ENCODE measurements at regions not wholly inside any gene's neighbourhood (a gene's known extent, or its start where the extent isn't known, plus 50 kb on each side); places are given as distances from the start of the nearest gene placed in this dataset.

DNA sequence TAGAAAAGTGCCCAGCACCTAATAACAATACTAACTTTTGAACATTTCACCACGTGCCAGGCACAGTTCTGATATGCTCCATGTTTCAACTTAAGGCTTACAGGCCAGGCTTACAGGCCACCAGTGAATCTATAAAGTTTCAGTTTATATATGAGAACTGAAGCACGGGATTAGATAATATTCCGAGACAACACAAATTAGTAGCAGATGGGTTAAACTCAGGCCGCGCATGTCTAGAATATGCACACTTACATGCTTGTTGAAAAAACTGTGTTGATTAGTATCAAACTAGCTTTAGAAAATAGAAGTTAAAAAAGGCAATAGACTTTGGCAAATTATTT lies 587.9 kb downstream of the MTRR start:
- peak overlapping the region; percentile 95 to 96 for H3K27ac Mint-ChIP-seq
- H3K4me3 Mint-ChIP-seq = peak overlapping the region; percentile 85 to 88
- no peaks in the 10 kb centered on the region for H3K9me3 Mint-ChIP-seq
- DNase-seq (no peak), ATAC-seq (no peak)
- peaks cover 12% of the 10 kb centered on the region for H3K4me1 Mint-ChIP-seq
- H3K27me3 Mint-ChIP-seq = no peaks in the 10 kb centered on the region

DNA sequence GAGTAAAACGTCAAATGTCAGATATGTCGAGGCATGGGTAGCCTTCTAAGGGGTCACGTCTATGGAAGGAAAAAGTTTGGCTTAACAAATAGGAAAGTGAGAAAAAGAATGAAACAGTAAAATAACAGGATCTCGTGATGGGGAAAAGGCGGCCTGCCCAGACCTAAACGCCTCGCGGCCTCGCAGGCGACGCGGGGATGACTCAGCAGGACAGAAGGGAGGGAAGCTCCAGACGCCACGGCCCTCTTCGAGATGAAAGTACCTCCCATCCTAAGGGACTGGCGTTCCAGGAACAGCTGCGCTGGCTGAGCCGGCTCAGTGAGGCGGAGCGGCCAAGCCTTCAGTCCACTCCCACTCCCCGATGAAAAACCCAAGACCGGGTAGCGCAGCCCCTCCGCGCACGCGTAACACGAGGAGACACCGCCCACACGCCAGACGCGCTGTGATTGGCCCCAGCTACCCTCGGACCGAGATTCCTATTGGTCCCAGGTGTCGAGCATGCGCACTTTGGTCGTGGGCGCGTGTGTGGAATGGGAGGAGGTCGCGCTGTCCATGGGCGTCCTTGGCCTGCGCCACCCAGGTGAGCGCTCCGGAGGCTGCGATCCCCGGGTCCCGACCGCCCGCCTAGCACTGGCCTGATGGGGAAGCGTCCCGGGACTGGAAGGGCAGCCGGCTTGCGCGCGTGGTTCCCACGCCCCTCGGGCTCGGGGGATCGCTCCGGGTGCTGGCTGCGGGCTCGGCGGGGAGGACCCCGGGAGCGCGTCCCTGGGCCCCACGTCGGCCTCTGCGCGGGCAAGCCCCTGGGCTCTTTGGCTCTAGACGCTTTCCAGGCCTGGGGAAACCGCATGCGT lies 588.5 kb downstream of the MTRR start:
- Mint-ChIP-seq H3K4me3 (peak overlapping the region; percentile 85 to 88), H3K27me3 (no peaks in the 10 kb centered on the region), H3K27ac (peak overlapping the region; percentile 95 to 96), H3K9me3 (no peaks in the 10 kb centered on the region), H3K4me1 (peaks cover 12% of the 10 kb centered on the region)
- ATAC-seq (peak; percentile 96), DNase-seq (peak; percentile 83 to 90)

- Mint-ChIP-seq H3K4me1 (peaks cover 12% of the 10 kb centered on the region), H3K27me3 (no peaks in the 10 kb centered on the region), H3K4me3 (peak overlapping the region; percentile 85 to 88), H3K27ac (peak overlapping the region; percentile 95 to 96), H3K9me3 (no peaks in the 10 kb centered on the region)
- ATAC-seq = peak; percentile 46
- DNase-seq = peak in 1 of 2 donors; percentile 11
Observed at GRCh38 chr5:8458038-8458383, 589.1 kb downstream of the MTRR start.

DNA sequence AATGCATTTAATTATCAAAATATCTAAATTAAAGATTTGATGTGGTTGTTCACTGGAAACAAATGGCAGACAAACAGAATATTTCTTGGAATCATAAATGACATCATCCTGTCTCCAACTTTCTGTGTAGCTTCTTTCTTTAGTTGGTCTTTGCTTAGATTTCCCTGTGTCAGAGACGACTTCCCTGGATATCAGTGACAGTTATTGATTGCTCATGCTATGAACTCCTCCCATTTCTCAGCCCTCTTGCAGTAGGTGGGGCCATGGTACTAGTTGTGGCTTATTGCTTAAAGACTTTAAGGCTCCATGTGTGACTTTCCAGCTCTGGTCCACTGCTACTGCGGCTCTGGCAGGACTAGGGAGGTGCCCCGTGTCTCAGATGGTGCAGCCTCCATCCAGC lies 592.6 kb downstream of the MTRR start:
- DNase-seq (no peak), ATAC-seq (no peak)
- no peak overlapping the region for H3K4me3 Mint-ChIP-seq
- H3K27ac Mint-ChIP-seq = no peak overlapping the region
- peaks cover 8% of the 10 kb centered on the region for H3K4me1 Mint-ChIP-seq
- no peaks in the 10 kb centered on the region for H3K9me3 Mint-ChIP-seq
- no peaks in the 10 kb centered on the region for H3K27me3 Mint-ChIP-seq

DNA sequence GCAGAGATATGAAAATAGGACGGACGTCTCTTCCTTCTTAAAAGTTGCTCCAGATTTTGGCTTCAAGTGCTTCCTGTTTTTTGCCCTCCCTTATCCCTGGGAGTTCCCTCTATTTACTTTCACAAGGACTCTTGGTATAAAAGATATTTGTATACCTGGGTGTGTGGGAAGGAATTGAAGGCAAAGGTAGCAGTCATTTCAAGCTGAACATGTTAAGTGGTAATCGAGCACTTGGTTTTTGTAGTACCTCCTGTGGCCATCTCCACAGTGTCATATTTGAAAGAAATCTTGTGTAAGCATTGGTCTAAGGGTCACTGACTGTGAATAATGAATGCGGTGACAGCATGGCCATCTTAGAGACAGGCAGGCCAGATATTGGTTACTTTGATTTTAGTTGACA lies 593.6 kb downstream of the MTRR start:
- H3K27me3 Mint-ChIP-seq = no peaks in the 10 kb centered on the region
- peaks cover 8% of the 10 kb centered on the region for H3K4me1 Mint-ChIP-seq
- no peaks in the 10 kb centered on the region for H3K9me3 Mint-ChIP-seq
- no peak overlapping the region for H3K27ac Mint-ChIP-seq
- DNase-seq (no peak), ATAC-seq (no peak)
- no peak overlapping the region for H3K4me3 Mint-ChIP-seq

GRCh38 chr5:8470489-8470888 lies 601.5 kb downstream of the MTRR start:
- no peak overlapping the region for H3K4me3 Mint-ChIP-seq
- no peak for DNase-seq
- H3K9me3 Mint-ChIP-seq = peaks cover 19 to 26% of the 10 kb centered on the region in 2 donors
- ATAC-seq = no peak
- no peaks in the 10 kb centered on the region for H3K4me1 Mint-ChIP-seq
- no peaks in the 10 kb centered on the region for H3K27me3 Mint-ChIP-seq
- no peak overlapping the region for H3K27ac Mint-ChIP-seq

GRCh38 chr5:8471581-8471980 lies 602.6 kb downstream of the MTRR start:
- DNase-seq (no peak), ATAC-seq (no peak)
- Mint-ChIP-seq H3K27ac (no peak overlapping the region), H3K9me3 (peaks cover 22 to 26% of the 10 kb centered on the region in 2 donors), H3K4me3 (no peak overlapping the region), H3K27me3 (no peaks in the 10 kb centered on the region), H3K4me1 (no peaks in the 10 kb centered on the region)

GRCh38 chr5:8473016-8473415 lies 604.1 kb downstream of the MTRR start:
- H3K4me3 Mint-ChIP-seq = no peak overlapping the region
- ATAC-seq (no peak), DNase-seq (no peak)
- H3K4me1 Mint-ChIP-seq = no peaks in the 10 kb centered on the region
- peaks cover 22 to 26% of the 10 kb centered on the region in 2 donors for H3K9me3 Mint-ChIP-seq
- H3K27ac Mint-ChIP-seq = no peak overlapping the region
- no peaks in the 10 kb centered on the region for H3K27me3 Mint-ChIP-seq

- DNase-seq = no peak
- Mint-ChIP-seq H3K27me3 (no peaks in the 10 kb centered on the region), H3K4me3 (no peak overlapping the region), H3K4me1 (no peaks in the 10 kb centered on the region), H3K27ac (no peak overlapping the region), H3K9me3 (peaks cover 22 to 26% of the 10 kb centered on the region in 2 donors)
- no peak for ATAC-seq
Observed at GRCh38 chr5:8473827-8474568, 605.0 kb downstream of the MTRR start.

- Mint-ChIP-seq H3K4me3 (no peak overlapping the region), H3K27ac (no peak overlapping the region), H3K9me3 (peaks cover 22 to 26% of the 10 kb centered on the region in 2 donors), H3K4me1 (no peaks in the 10 kb centered on the region), H3K27me3 (no peaks in the 10 kb centered on the region)
- DNase-seq = no peak
- ATAC-seq = no peak
Observed at GRCh38 chr5:8474569-8474930, 605.6 kb downstream of the MTRR start.

GRCh38 chr5:8478326-8478725 lies 609.4 kb downstream of the MTRR start:
- Mint-ChIP-seq H3K27ac (no peak overlapping the region), H3K4me1 (no peaks in the 10 kb centered on the region), H3K4me3 (no peak overlapping the region), H3K27me3 (no peaks in the 10 kb centered on the region), H3K9me3 (peaks cover 8 to 12% of the 10 kb centered on the region in 2 donors)
- DNase-seq (no peak), ATAC-seq (no peak)

DNA sequence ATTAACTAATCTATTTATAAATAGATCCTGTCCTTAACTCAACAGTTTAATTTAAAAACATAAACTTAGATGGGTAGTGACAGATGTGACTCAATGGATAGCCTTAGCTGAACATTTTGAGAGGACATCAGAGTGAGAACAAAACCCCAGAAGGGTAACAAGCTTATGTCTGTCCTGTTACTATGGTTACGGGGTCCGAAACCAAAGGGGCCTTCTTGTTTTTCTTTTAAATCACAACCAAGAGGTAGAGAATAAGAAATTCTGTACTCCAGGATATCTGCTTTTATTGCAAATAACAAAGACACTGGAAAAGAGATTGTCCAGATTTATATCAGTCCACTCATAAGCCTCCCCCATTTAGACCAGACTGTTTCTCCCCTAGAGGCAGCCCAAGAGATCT lies 612.1 kb downstream of the MTRR start:
- Mint-ChIP-seq H3K27ac (no peak overlapping the region), H3K9me3 (peaks cover 0 to 5% of the 10 kb centered on the region in 2 donors), H3K4me3 (no peak overlapping the region), H3K27me3 (no peaks in the 10 kb centered on the region), H3K4me1 (no peaks in the 10 kb centered on the region)
- DNase-seq = no peak
- no peak for ATAC-seq

DNA sequence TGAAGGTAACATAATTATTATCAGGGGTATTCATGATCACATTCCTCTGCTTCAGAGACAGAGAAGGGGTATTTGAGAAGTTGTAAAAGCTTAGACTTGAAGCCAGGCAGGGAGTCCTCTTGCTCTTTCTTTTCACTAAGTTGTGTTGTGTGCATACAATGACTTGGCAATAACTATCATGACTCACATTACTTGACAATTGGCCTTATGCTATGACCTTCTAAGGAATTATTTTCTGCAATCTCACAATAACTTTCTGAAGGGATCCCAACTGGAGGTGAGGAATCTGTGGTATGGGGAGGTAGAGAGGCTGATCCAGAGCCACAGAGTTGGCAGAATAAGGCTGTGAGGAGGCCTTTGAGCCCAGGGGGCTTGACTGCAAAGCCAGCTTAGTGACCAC lies 622.3 kb downstream of the MTRR start:
- ATAC-seq = no peak
- H3K4me3 Mint-ChIP-seq = no peak overlapping the region
- no peak overlapping the region for H3K27ac Mint-ChIP-seq
- H3K9me3 Mint-ChIP-seq = peaks cover 13 to 27% of the 10 kb centered on the region in 2 donors
- H3K27me3 Mint-ChIP-seq = no peaks in the 10 kb centered on the region
- no peaks in the 10 kb centered on the region for H3K4me1 Mint-ChIP-seq
- no peak for DNase-seq

DNA sequence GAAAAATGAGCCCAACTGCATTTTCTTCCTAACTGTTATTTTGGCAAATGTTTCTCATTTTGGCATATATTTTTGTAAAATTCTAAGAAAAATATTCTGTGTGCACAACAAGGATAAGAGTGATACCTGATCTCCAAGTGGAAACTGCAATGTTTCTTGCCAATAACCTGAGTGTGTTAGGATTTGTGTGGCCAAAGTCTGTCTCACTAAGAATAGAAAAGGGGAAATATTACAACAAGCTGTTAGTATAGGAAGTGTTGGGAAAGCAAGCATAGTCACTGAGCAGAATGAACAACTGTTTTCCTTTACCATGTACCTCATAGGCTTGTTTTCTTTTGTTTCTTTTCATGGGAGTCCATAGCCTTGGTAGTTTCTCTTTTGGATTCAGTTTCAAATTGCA lies 624.2 kb downstream of the MTRR start:
- ATAC-seq (no peak), DNase-seq (no peak)
- Mint-ChIP-seq H3K9me3 (peaks cover 22 to 43% of the 10 kb centered on the region in 2 donors), H3K4me3 (no peak overlapping the region), H3K27me3 (no peaks in the 10 kb centered on the region), H3K4me1 (no peaks in the 10 kb centered on the region), H3K27ac (no peak overlapping the region)

- no peak for DNase-seq
- Mint-ChIP-seq H3K4me3 (no peak overlapping the region), H3K9me3 (peaks cover 28 to 42% of the 10 kb centered on the region in 2 donors), H3K27me3 (no peaks in the 10 kb centered on the region), H3K4me1 (no peaks in the 10 kb centered on the region), H3K27ac (no peak overlapping the region)
- ATAC-seq = no peak
Observed at GRCh38 chr5:8500426-8500825, 631.5 kb downstream of the MTRR start.

- ATAC-seq = no peak
- no peak for DNase-seq
- Mint-ChIP-seq H3K9me3 (peaks cover under 1 to 3% of the 10 kb centered on the region in 2 donors), H3K27ac (no peak overlapping the region), H3K4me1 (no peaks in the 10 kb centered on the region), H3K27me3 (no peaks in the 10 kb centered on the region), H3K4me3 (no peak overlapping the region)
Observed at GRCh38 chr5:8505196-8505595, 636.2 kb downstream of the MTRR start.

Data from stimulated activated naive CD8-positive, alpha-beta T cell treated with anti-CD3 and anti-CD28 coated beads, Interleukin-15, amount 100 ng/mL, for 72 hours (primary cell).